AG09309 (cell line): ENCODE measurements at regions not wholly inside any gene's neighbourhood (a gene's known extent, or its start where the extent isn't known, plus 50 kb on each side); places are given as distances from the start of the nearest gene placed in this dataset.
"Not testable (repeated sequence)": the region's sequence is repeated elsewhere in the genome, so short reads cannot be mapped to it uniquely, and the experiment has no call there.

Experiments used
- DNase-seq: peaks from one replicate; pipeline ENCODE4 v3.0.0-alpha.2; 2010; ENCODE audit warnings: low read depth
- H3K4me3 ChIP-seq: 2 replicates; pipeline ENCODE4 v1.5.1; 2011; ENCODE audit warnings: mild to moderate bottlenecking, low read depth, low read length, moderate library complexity; ENCODE audit not compliant: control insufficient read depth
- CTCF ChIP-seq: IDR thresholded peaks from 2 replicates; pipeline ENCODE4 v1.5.1; 2011; ENCODE audit warnings: mild to moderate bottlenecking, low read depth, low read length, inconsistent platforms; ENCODE audit not compliant: insufficient read depth, control insufficient read depth; ENCODE audit errors: missing control alignments

DNA sequence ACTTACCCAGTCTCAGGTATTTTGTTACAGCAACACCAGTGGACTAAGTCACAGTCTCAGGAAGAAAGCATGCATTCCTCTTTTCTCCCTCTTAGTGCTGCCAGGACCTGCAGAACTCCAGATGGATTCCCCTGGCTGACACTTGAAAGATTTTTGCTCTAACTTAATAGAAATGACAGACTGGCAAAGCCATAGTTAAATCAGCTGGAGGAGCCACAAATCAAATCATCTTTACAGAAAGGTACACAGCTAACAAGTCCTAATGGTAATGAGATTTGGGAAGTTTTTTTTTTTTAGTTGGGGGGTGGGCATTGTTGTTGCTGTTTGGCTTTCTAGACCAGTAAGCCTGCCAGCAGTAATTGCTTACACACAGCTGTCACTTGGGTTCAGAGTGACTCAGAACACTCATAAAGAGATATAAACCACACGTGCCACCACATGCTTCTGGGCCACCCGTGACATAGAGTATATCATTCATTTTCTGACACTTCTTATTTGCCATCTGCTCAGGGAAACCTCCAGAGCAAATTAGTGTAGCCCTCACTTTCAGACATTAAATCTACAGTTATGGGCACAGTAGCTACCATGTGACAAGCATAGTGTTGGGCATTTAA, 72.4 kb downstream of the FH start:
- no peak for TF ChIP-seq CTCF
- no peak for DNase-seq
- H3K4me3 ChIP-seq: no peak overlapping the region

DNA sequence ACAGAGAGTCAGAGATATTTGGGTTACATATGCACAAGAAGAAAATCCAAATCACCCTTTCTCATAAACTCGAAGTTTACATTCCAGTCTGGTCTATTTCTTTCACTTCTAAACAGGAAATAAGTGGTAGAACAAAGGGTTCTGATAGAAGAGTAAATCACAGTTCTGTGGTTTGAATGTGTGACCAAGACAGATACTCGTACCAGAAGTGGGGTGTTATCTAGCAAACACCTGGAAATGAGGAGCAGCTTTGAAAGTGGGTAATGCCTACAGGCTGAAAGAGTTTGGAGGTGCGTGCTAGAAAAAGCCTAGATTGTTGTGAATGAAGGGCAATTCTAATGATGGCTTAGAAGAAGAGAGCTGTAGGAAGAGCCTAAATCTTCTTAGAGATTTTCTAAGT, 74.7 kb downstream of the FH start:
- H3K4me3 ChIP-seq: no peak overlapping the region
- no peak for TF ChIP-seq CTCF
- no peak for DNase-seq

GRCh38 chr1:241443561-241443960, 76.0 kb downstream of the FH start:
- no peak for TF ChIP-seq CTCF
- no peak for DNase-seq
- H3K4me3 ChIP-seq: no peak overlapping the region

DNA sequence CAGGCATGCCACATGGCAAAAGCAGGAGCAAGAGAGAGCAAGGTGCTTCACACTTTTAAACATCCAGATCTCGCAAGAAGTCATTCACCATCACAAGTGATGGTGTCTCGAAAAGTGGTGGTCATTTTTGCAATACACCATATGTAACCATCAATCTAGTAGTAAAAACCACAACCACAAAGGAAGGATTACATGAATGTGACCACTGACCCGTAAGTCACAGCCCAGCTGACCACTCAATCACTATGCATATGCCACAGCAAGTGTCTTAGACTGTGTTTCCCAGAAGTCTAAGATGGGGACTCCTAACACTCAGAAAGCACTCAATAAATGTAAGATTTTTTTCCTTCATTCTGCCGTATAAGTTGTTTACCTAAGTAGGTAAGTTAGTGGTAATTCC, 76.9 kb downstream of the FH start:
- TF ChIP-seq CTCF: no peak
- DNase-seq: no peak

GRCh38 chr1:241440904-241441303, 78.7 kb downstream of the FH start:
- no peak for TF ChIP-seq CTCF
- no peak overlapping the region for H3K4me3 ChIP-seq
- no peak for DNase-seq

More for the DNA sequence above, 76.9 kb downstream of the FH start:
- no peak overlapping the region for H3K4me3 ChIP-seq

DNA sequence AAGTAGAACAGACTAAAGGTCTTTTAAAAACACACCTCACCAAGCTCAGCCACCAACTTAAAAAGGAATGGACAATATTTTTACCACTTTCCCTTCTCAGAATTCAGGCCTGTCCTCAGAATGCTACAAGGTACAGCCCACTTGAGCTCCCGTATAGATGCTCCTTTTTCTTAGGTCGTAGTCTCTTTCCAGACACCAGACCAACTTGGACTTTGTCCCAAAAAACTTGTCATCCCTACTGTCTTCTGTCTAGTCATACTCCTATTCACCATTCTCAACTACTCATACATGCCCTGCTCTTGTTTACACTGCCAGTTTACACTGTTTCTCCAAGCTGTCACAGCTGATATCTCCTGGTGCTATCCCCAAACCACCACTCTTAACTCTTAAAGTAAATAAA, 80.9 kb downstream of the FH start:
- DNase-seq, H3K4me3 ChIP-seq: not testable (repeated sequence)

DNA sequence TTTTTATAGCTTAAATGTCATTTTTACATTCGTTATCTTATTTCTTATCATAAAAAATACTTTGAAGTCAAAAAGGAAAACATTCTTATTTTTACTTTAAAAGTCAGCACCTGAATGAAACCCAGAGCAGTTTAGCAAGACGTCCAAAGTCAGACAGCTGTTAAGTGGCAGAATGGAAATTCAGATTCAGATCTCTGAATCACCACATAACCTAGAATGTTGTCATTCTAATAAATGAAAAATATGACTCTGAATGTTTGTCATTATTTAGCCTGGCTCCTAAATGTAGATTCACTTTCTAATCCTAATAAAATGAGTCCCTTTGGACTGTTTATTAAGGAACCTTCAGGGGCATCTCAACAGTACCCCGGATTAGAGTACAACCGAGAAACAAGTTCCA, 75.2 kb upstream of the RGS7 start:
- no peak for DNase-seq
- no peak overlapping the region for H3K4me3 ChIP-seq
- no peak for TF ChIP-seq CTCF

- DNase-seq, H3K4me3 ChIP-seq: not testable (repeated sequence)
Observed at GRCh38 chr1:241425091-241425490, 68.1 kb upstream of the RGS7 start.
